Trophoblast cell (in vitro differentiated cells and primary cell): ENCODE measurements at regions not wholly inside any gene's neighbourhood (a gene's known extent, or its start where the extent isn't known, plus 50 kb on each side); places are given as distances from the start of the nearest gene placed in this dataset.

Experiments used
- DNase-seq, 2 donors: peaks; one replicate each; pipeline ENCODE4 v3.0.0-alpha.2; 2016
- H2AFZ ChIP-seq: 2 replicates; pipeline ENCODE4 v1.6.1; 2013; ENCODE audit warnings: low read length, moderate library complexity, mild to moderate bottlenecking; ENCODE audit not compliant: insufficient read depth, poor library complexity
- H2AK5ac ChIP-seq: 2 replicates; pipeline ENCODE4 v1.6.1; 2013; ENCODE audit warnings: mild to moderate bottlenecking, low read length
- H2BK120ac ChIP-seq: 2 replicates; pipeline ENCODE4 v1.6.1; 2013; ENCODE audit warnings: low read length, mild to moderate bottlenecking, moderate library complexity; ENCODE audit not compliant: insufficient read depth, poor library complexity
- H2BK12ac ChIP-seq: 2 replicates; pipeline ENCODE4 v1.6.1; 2013; ENCODE audit warnings: mild to moderate bottlenecking, low read length, moderate library complexity
- H2BK5ac ChIP-seq: 2 replicates; pipeline ENCODE4 v1.6.1; 2013; ENCODE audit warnings: low read length, low read depth, moderate library complexity, mild to moderate bottlenecking; ENCODE audit not compliant: poor library complexity
- H3K14ac ChIP-seq: 2 replicates; pipeline ENCODE4 v1.6.1; 2013; ENCODE audit warnings: mild to moderate bottlenecking, low read length
- H3K18ac ChIP-seq: 2 replicates; pipeline ENCODE4 v1.6.1; 2013; ENCODE audit warnings: mild to moderate bottlenecking, low read length
- H3K23ac ChIP-seq: 2 replicates; pipeline ENCODE4 v1.6.1; 2013; ENCODE audit warnings: low read length
- H3K27ac ChIP-seq: 2 replicates; pipeline ENCODE4 v1.5.1; 2013; ENCODE audit warnings: low read depth, mild to moderate bottlenecking, inconsistent platforms, low read length, moderate library complexity
- H3K27me3 ChIP-seq: 2 replicates; pipeline ENCODE4 v1.6.1; 2013; ENCODE audit warnings: inconsistent platforms, mild to moderate bottlenecking, low read length, moderate library complexity; ENCODE audit not compliant: insufficient read depth
- H3K36me3 ChIP-seq, 2 experiments: 1 replicate in 1 of 2; 2 replicates in 1 of 2; pipeline ENCODE4 v1.6.1; 2013; ENCODE audit warnings: low read length in 2 of 2, mild to moderate bottlenecking in 2 of 2, moderate library complexity in 1 of 2; ENCODE audit not compliant: insufficient read depth in 2 of 2, control insufficient read depth in 1 of 2
- H3K4ac ChIP-seq: 2 replicates; pipeline ENCODE4 v1.6.1; 2013; ENCODE audit warnings: low read depth, mild to moderate bottlenecking, low read length, moderate library complexity
- H3K4me1 ChIP-seq, 2 experiments: 1 replicate in 1 of 2; 2 replicates in 1 of 2; pipeline ENCODE4 v1.6.1; 2013; ENCODE audit warnings: low read length in 2 of 2, mild to moderate bottlenecking in 2 of 2, moderate library complexity in 1 of 2; ENCODE audit not compliant: insufficient read depth in 2 of 2, control insufficient read depth in 1 of 2
- H3K4me2 ChIP-seq: 2 replicates; pipeline ENCODE4 v1.6.1; 2013; ENCODE audit warnings: inconsistent platforms, mild to moderate bottlenecking, low read length, moderate library complexity
- H3K4me3 ChIP-seq: 2 replicates; pipeline ENCODE4 v1.5.1; 2013; ENCODE audit warnings: mild to moderate bottlenecking, low read depth, low read length, inconsistent platforms
- H3K79me1 ChIP-seq: one replicate; pipeline ENCODE4 v1.6.1; 2013; ENCODE audit warnings: low read length
- H3K79me2 ChIP-seq: 2 replicates; pipeline ENCODE4 v1.6.1; 2013; ENCODE audit warnings: low read length, mild to moderate bottlenecking; ENCODE audit not compliant: control insufficient read depth, insufficient read depth, poor library complexity
- H3K9ac ChIP-seq: 2 replicates; pipeline ENCODE4 v1.6.1; 2013; ENCODE audit warnings: mild to moderate bottlenecking, low read length
- H3K9me3 ChIP-seq: 2 replicates; pipeline ENCODE4 v1.6.1; 2013; ENCODE audit warnings: low read depth, mild to moderate bottlenecking, control low read depth, inconsistent platforms, low read length; ENCODE audit not compliant: insufficient read depth
- H4K12ac ChIP-seq: 2 replicates; pipeline ENCODE4 v1.6.1; 2013; ENCODE audit warnings: low read depth, mild to moderate bottlenecking, low read length, moderate library complexity
- H4K8ac ChIP-seq: 2 replicates; pipeline ENCODE4 v1.6.1; 2013; ENCODE audit warnings: low read depth, mild to moderate bottlenecking, low read length, moderate library complexity
- H4K91ac ChIP-seq: one replicate; pipeline ENCODE4 v1.6.1; 2013; ENCODE audit warnings: low read depth, mild to moderate bottlenecking, low read length, moderate library complexity
- WGBS: extraction: QIAGEN DNeasy Blood & Tissue Kit; methylation state at CpG from one replicate; pipeline ENCODE4 v1.1.7; 2013; ENCODE audit warnings: missing lambda C conversion rate; ENCODE audit not compliant: insufficient read length, insufficient coverage; ENCODE audit errors: extremely low coverage; 5-methylcytosine and 5-hydroxymethylcytosine counted together

DNA sequence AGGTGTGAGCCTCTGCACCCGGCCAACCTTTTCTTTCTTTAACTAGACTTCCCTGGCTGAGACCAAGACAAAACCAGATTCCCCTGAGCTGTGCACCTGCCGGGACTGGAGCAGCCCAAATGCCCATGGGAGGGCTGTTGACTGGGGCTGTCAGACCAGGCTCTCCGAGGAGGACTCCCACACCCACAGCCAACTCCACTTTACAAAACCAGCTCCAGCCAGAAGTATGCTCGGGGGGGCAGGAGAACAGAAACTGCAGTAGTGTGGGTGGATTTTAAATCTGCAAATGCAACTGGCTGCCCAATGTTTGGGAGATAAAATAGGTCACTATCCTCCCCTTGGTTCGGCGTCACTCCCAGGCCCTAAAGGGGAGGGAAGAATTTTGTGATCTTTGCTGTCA, 78.5 kb downstream of the VCPKMT start:
- H2AFZ ChIP-seq = no peak overlapping the region
- H2AK5ac ChIP-seq = peak overlapping the region; percentile 84
- peak overlapping the region; percentile 87 for H3K27ac ChIP-seq
- peaks cover 61% of the 10 kb centered on the region for H3K79me1 ChIP-seq
- H3K4me1 ChIP-seq = peaks cover 38 to 58% of the 10 kb centered on the region in 2 experiments
- peaks cover 14% of the 10 kb centered on the region for H3K79me2 ChIP-seq
- H2BK12ac ChIP-seq = peak overlapping the region; percentile 97
- WGBS = no CpG with 5 or more reads among the region's 6 CpGs
- no peak overlapping the region for H3K4me3 ChIP-seq
- H3K4ac ChIP-seq = peak overlapping the region; percentile 81
- no peak overlapping the region for H4K12ac ChIP-seq
- H2BK120ac ChIP-seq = peak overlapping the region; percentile 97
- no peak for DNase-seq
- H4K91ac ChIP-seq = peak overlapping the region; percentile 95
- no peaks in the 10 kb centered on the region for H3K36me3 ChIP-seq
- H3K18ac ChIP-seq = peak overlapping the region; percentile 85
- H3K27me3 ChIP-seq = no peaks in the 10 kb centered on the region
- peak overlapping the region; percentile 88 for H4K8ac ChIP-seq
- H3K9me3 ChIP-seq = peaks cover 2% of the 10 kb centered on the region
- H3K23ac ChIP-seq = no peak overlapping the region
- peak overlapping the region; percentile 95 for H2BK5ac ChIP-seq
- H3K4me2 ChIP-seq = no peak overlapping the region
- peak overlapping the region; percentile 86 for H3K14ac ChIP-seq
- H3K9ac ChIP-seq = no peak overlapping the region

DNA sequence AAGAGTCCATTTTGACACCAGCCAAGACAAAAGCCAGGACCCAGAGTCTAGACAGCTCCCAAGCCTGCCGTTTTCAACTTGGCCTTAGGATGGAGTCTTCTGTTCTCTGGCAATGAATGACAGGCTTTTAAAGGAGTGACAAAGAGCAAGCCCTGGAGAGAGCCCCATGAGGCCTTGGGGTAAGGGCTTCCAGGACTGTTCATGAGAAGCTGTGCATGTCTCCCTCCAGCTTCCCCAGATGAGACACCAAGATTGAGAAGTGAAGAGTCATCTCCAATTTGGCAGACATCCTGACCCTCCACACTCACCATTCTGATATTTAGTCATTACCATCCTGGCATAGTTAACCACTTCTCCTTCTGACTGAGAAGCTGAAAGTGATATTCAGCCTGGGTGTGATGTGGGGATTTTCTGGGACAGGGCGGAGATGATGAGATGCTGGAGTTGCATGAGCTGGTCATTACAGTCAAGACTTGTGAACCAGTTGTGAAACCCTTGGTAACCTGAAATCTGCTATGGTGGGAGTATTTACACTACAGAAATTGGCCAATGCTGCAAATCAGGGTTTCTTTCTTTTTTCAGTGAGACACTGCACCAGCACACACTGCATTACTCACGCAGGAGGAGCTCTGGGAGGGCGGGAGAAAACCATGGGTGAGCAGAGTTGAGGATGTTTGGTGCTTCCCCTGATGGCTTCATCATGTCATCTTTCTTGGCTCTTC, 77.8 kb downstream of the VCPKMT start:
- WGBS = no CpG with 5 or more reads among the region's 4 CpGs
- Histone ChIP-seq H3K36me3 (no peaks in the 10 kb centered on the region), H3K14ac (peak overlapping the region; percentile 71), H4K12ac (no peak overlapping the region), H3K4me3 (no peak overlapping the region), H2BK5ac (peak overlapping the region; percentile 98), H3K18ac (peak overlapping the region; percentile 28), H2BK120ac (peak overlapping the region; percentile 100), H3K27ac (peak overlapping the region; percentile 87), H3K9ac (no peak overlapping the region), H3K4me2 (no peak overlapping the region), H3K4ac (peak overlapping the region; percentile 28), H2AK5ac (peak overlapping the region; percentile 70), H2BK12ac (peak overlapping the region; percentile 80), H2AFZ (no peak overlapping the region), H4K8ac (peak overlapping the region; percentile 62), H3K79me1 (peaks cover 61% of the 10 kb centered on the region), H3K79me2 (peaks cover 14% of the 10 kb centered on the region), H3K23ac (no peak overlapping the region), H3K4me1 (peaks cover 38 to 58% of the 10 kb centered on the region in 2 experiments), H3K9me3 (peaks cover 2% of the 10 kb centered on the region), H3K27me3 (no peaks in the 10 kb centered on the region), H4K91ac (peak overlapping the region; percentile 95)
- peak; percentile 73 to 75 for DNase-seq

DNA sequence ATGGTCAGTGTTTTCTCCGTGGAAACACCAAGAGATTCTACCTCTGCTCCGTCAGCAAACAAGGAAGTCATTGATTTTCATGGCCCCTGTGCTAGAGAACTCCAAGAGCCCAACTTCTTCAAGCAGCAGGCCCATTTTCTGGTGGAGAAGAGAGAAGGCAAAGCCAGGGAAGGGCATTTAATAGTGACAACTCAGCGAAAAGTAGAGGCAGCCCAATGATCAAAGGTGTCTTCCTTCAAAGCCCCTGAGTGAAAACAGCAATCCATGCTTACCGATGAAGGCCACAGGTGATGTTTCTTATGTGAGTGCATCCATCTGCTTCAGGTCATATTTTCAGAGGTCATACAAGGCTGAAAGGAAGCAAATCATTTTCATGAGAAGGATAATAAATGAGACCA, 77.3 kb downstream of the VCPKMT start:
- no peak for DNase-seq
- H2AFZ ChIP-seq = no peak overlapping the region
- peak overlapping the region; percentile 100 for H2BK120ac ChIP-seq
- no peaks in the 10 kb centered on the region for H3K27me3 ChIP-seq
- no peak overlapping the region for H3K4me3 ChIP-seq
- no peak overlapping the region for H3K23ac ChIP-seq
- no CpG with 5 or more reads among the region's 4 CpGs for WGBS
- H4K12ac ChIP-seq = no peak overlapping the region
- H3K4ac ChIP-seq = peak overlapping the region; percentile 28
- peaks cover 14% of the 10 kb centered on the region for H3K79me2 ChIP-seq
- H3K4me1 ChIP-seq = peaks cover 38 to 60% of the 10 kb centered on the region in 2 experiments
- peak overlapping the region; percentile 16 for H2AK5ac ChIP-seq
- peak overlapping the region; percentile 80 for H2BK12ac ChIP-seq
- H4K91ac ChIP-seq = peak overlapping the region; percentile 95
- H2BK5ac ChIP-seq = peak overlapping the region; percentile 98
- no peak overlapping the region for H3K9ac ChIP-seq
- H3K36me3 ChIP-seq = no peaks in the 10 kb centered on the region
- H3K9me3 ChIP-seq = peaks cover 2% of the 10 kb centered on the region
- H3K18ac ChIP-seq = peak overlapping the region; percentile 28
- H4K8ac ChIP-seq = peak overlapping the region; percentile 62
- H3K14ac ChIP-seq = peak overlapping the region; percentile 71
- peak overlapping the region; percentile 87 for H3K27ac ChIP-seq
- peaks cover 62% of the 10 kb centered on the region for H3K79me1 ChIP-seq
- H3K4me2 ChIP-seq = no peak overlapping the region

DNA sequence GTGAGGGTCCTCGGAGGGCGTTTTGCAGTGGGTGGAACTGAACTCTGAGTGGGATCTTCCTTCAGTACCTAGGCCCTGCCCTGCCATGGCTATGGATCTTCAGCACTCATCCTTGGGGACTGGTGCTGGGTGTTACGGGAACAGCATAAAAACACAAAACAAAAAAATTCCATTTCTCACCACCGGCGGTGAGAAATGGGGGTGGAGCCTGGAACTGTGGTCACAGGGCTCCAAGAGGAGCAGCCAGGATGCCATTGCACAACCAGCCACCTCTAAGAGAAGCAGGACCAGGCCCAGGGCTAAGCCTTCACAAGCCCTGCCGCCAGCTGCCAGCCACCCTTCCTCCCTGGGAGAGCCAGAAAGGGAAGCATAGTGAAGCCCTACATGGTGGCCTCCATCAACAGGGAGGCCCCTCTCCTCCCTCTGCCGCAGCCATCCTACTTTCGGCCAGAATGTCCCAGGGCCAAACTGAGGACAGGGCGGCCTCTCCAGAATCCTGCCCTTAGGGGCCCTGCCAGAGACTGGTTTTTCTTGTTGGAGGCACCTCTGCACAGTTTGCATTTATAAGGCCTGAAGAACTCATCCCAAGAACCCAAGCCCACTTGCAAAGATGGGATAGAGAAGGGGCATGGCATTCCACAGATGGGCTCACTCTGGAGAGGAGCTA, 76.5 kb downstream of the VCPKMT start:
- H3K9ac ChIP-seq = no peak overlapping the region
- peak overlapping the region; percentile 46 for H4K12ac ChIP-seq
- peak overlapping the region; percentile 20 for H3K4me2 ChIP-seq
- peak overlapping the region; percentile 81 for H3K14ac ChIP-seq
- peak overlapping the region; percentile 95 for H4K91ac ChIP-seq
- peak overlapping the region; percentile 87 for H3K27ac ChIP-seq
- peaks cover 62% of the 10 kb centered on the region for H3K79me1 ChIP-seq
- H3K4me1 ChIP-seq = peaks cover 41 to 63% of the 10 kb centered on the region in 2 experiments
- H3K4me3 ChIP-seq = no peak overlapping the region
- no peaks in the 10 kb centered on the region for H3K36me3 ChIP-seq
- no peaks in the 10 kb centered on the region for H3K27me3 ChIP-seq
- no CpG with 5 or more reads among the region's 9 CpGs for WGBS
- H2AK5ac ChIP-seq = peak overlapping the region; percentile 86
- peaks cover 14% of the 10 kb centered on the region for H3K79me2 ChIP-seq
- peak overlapping the region; percentile 98 for H2BK12ac ChIP-seq
- peak overlapping the region; percentile 94 for H4K8ac ChIP-seq
- peaks cover 2% of the 10 kb centered on the region for H3K9me3 ChIP-seq
- H3K23ac ChIP-seq = no peak overlapping the region
- H3K18ac ChIP-seq = peak overlapping the region; percentile 97
- H2AFZ ChIP-seq = peak overlapping the region; percentile 78
- H2BK120ac ChIP-seq = peak overlapping the region; percentile 100
- peak overlapping the region; percentile 82 for H3K4ac ChIP-seq
- peak; percentile 95 to 97 for DNase-seq
- peak overlapping the region; percentile 98 for H2BK5ac ChIP-seq
